ENCODE measurements at regions not wholly inside any gene's neighbourhood (a gene's known extent, or its start where the extent isn't known, plus 50 kb on each side); places are given as distances from the start of the nearest gene placed in this dataset.

DNA sequence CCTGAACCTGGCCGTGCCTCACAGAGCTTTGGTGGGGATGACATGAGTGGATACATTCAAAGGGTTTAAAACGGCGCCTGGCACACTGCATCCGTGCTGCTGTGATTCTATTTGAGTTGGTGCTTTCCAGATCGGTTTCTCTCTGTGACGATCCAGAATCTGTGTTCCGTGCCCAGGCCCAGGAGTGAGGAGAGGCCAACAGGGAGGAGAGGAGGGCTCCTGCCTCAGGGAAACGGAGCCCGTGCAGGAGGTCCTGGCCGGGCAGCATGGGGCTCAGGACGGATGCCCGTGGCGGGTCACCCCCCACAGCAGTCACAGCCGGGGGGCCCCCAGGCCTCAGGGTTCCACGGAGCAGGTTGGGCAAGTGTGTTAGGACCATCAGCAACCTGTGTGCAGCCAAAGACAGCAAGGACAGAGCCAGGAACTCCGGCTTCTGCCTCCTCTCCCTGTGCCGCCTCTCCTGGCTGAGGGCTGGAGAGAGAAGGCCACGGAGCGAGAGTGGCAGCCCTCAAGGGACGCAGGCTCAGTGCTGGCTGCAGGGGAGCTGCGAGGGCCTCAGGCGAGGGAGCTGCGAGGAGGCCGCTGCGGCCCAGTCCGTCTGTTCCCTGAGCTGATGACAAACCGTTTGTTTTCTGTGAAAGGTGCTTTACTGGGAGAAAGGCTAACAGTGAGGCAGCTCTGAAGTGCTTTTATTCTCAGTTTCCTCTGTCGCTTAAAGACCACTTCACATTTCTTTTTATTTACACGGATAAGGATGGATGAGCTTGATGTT is 99.3 kb downstream of the METRNL start:
- DNase-seq (ENCODE audit: low read depth), result no peak

DNA sequence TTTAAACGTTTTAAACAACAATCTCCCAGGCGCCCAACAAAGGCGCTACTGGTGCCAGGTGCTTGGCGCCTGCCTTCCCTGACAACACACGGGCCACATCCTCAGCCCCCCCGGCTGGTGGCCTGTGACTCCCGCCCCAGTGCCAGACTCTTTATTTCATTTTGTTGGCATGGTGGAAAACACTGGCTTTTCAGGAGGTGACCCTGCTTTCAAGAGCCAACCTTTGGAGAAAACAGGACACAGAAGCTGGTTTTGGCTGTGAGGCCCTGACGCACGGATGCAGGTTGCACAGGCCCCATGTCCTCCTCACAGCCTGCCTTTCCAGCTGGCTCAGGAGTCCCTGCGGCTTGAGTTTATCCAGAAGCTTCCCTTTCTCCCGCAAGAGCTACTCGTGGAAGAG is 100.0 kb downstream of the METRNL start:
- DNase-seq (ENCODE audit: low read depth), result no peak

DNA sequence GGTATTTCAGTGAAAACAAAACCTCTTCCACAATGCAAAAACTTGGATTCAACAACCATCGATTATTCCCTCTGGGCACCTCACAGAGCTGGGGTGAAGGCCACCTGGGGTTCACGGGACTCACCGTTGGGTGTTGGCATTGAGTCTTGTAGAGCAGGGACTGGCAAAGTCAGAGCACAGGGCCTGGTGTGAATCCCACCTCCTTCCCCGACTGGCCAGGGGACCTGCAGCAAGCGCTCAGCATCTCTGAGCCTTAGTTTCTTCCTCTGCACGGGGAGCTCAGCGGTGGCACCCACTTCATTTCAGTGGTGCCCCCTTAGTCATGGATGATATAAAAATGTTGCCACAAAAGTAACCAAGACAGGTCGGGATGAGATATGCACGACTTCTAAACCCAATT is 100.4 kb downstream of the METRNL start:
- no peak for DNase-seq (ENCODE audit: low read depth)

DNA sequence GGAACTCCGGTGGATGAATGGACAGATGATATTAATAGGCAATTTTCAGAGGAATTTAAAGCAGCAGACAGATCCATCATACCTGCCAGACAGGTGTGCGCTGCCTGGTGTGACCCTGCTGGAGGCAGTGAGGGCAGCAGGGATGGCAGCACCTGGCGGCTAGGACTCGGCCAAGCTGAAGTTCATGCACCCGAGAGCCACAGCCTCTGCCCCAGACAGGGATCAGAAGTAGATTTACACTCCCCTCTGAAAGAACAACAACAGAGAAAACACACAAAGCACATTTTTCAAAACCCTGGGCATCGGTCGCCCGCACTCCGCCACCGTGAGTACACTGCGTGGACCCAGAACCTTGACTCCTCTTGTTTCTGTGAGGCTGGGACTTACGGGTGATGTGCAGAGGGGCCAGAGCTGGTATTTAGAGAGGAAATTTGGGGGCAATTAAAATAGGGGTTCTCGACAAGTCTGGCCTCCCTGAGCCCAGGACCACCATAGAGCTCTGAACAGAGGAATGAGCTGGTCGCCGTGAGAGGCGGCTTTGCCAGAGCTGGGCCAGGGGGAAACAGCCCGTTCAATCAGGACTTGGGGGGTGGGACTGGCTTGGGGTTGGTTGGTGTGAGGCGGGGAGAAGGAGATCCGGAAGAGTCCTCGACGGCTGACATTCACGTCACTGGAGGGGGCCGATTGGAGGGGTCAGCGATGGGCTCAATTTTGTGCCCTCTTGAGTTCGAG is 101.0 kb downstream of the METRNL start:
- no peak for DNase-seq (ENCODE audit: low read depth)

DNA sequence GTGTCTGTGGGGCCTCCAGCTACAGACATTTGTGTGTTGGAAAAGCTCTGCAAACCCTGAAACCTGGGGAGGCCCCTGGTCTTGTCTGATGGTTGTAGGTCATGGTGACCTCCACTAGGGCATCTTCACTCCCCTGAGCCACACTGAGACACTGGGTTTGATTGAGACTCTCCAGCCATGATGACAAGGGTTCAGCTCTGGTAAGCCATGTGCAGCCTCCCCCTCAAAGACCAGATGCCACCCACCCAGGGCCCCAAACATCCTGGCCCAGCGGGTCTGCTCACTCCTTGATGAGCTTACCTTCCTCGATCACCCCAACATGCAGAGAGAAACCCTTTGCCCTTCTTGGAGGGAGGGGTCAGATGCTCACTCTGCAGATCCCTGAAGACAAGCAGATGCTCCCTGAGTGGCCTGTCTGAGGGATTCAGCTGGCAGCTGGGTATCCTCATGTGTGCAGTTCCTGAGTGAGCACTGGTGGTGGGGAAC is 101.6 kb downstream of the METRNL start:
- DNase-seq (ENCODE audit: low read depth), result no peak

DNA sequence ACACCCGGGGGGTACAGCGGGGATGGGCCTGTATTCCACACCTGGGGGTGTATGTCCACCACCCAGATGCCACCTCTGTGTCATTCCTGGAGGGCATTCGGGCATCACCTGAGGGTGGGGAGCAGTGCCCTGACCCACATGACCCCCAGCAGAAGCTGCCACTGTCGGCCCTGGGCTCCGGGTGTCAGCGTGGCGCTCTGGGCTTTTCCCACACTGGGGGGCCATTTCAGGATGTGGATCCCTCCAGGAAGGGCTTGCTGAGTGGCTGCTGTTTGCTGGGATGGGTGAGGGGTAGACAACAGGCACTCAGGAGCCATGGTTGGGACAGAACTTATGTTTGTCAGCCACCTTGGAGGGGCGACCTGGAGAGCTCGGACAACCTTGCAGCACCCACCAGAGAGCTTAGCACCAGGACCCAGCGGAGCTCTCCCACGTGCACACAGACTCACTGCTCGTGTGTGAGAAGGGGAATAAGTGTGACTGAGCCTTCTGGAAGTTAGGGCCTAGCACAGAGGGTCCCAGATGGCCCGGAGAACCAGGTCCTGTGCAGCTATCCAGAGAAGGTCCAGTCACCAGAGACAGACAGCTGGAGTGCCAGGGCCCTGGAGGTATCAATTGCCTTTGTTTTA is 102.7 kb downstream of the METRNL start:
- no peak for DNase-seq (ENCODE audit: low read depth)

DNA sequence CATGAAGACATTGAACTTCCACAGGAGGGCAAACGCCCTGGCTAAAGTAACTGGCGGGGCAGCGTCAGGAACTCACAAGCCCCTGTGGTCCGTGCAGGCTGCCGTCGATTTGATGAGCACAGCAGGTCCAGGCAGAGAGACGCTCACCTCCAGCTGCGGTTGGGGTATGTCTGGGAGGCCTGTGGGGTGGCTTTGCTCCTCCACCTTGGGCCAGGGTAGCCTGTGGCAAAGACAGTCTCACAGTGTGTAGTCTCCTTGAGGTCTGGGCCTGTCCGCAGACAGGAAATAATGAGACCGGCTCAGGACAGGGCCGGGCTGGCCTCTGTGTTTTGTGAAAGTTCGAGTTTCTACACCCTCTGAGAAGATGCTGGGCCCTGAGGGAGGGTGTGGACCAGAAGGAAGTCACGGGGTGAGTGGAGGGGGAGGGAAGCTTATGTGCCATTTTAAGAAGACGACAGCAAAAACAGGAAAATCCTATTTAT is 103.3 kb downstream of the METRNL start:
- no peak for DNase-seq (ENCODE audit: low read depth)

DNA sequence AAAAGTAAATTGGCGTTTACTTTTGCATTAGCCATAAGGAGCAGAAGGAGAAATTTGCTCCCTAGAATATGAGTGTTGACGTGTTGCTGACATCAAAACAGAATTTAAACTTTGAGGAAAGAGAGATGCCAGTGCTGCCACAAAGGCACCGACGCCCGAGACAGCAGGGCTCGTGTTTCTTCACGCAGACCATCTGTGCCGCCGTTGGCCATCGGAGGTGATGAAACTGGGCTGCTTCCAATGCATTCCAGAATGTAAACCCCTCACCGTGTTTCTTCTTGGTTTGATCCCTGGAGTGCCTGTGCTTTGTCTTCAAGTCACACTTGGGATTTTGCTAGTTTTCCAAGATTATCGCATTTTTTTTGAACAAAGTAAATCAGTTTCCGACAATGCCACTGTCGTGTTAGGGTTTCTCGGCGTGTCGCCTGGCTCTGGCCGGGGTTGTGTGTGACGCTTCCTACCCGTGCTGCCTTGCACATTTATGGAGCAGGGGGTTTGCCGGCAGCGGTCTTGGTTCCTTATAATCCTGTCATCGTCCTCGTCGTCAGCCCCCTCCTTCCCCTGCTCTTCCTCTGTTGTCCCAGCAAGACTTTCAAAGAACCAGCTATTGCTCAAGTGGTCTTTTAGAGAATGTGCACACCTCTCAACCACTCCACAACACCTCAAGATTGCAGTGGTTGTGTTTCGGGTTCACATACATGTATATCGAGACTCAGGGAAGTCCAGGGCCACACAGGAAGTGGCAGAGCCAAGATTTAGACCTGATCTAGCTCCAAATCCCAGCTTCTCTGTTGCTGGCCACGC is 103.9 kb downstream of the METRNL start:
- DNase-seq (ENCODE audit: low read depth), result no peak

DNA sequence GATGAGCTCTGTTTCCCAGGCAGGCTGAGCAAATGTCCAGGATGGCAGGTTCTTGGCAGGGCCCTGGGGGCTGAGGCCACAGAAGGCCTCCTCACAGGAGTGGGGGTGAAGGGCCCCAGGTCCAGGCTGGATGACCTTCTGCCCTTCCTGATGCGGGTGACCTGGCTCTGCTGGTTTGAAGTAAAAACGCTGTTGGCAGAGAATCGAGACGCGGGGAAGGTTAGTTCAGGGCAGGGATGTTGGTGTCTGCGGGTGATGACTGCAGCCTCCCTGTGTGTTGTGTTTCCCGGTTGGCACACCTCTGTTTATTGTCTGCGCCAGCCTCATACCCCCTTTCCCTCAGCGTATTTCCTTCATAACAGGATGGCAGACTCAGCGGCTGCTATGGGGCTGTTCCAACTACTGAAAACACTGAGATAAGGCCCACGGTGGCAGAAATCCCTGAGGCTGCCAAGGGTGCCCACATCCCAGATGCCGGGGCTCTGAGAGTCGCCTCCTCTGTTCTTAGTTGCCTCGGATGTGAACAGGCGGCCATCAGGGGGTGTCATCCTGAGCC is 104.6 kb downstream of the METRNL start:
- no peak for DNase-seq (ENCODE audit: low read depth)

DNA sequence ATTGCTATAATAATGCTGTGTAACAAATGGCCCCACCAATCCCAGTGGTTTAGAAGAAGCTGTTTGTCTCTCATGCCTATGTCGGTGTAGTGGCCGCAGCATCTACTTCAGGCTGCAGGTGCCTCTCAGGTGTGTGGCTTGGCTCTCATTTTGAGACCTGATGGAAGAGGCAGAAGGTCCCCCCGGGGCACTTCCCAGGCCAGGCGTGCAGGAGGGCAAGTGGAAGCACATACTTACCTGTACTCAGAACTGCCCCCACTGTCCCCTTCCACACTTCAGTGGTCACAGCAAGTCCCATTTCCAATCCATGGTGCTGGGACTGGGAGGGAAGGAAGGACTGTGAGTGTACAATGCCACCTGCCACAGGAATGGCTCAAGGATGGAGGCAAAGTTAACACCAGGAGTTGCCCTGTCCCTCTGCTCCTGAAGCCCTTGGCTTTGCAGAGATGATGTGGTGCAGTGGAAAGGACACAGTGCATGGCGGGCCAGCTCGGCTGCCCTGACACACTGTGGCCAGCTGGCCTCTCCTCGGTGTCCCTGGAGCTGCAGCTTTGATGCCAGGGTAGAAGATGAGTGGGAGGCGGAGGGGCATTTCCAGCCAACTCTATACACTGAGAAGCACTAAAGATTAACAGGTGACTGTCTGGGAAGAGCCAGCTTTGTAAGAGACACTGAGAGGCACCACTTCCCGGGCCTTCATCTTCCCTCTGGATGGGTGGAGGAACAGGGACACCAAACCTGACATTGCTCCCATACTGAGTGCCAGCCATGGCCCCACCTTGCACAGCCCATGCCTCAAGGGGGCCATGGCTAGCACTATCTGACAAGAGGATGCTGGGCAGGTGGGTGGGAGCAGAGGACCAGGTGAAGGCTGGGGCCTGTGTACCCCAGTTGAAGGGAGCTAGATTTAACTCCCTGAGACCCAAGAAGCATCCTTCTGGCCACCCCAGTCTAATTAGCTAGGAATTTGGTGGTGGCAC is 105.9 kb downstream of the METRNL start:
- DNase-seq (ENCODE audit: low read depth), result no peak

DNA sequence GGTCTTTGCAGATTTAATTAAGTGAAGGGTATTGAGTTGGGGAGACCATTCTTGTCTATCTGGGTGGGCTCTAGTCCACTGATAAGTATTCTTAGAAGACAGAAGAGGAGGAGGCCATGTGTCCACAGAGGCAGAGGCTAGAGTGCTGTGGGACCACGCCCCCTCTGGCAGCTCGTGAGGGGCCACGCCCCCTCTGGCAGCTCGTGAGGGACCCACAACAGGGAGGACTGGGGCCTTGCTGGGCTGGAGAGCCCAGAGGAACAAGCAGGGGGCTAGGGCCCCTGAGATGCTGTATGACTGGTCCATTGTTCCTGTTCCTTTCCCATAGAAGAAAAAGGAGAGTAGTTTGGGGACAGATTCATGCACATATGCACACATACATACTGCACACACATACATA is 106.8 kb downstream of the METRNL start:
- no peak for DNase-seq (ENCODE audit: low read depth)

DNA sequence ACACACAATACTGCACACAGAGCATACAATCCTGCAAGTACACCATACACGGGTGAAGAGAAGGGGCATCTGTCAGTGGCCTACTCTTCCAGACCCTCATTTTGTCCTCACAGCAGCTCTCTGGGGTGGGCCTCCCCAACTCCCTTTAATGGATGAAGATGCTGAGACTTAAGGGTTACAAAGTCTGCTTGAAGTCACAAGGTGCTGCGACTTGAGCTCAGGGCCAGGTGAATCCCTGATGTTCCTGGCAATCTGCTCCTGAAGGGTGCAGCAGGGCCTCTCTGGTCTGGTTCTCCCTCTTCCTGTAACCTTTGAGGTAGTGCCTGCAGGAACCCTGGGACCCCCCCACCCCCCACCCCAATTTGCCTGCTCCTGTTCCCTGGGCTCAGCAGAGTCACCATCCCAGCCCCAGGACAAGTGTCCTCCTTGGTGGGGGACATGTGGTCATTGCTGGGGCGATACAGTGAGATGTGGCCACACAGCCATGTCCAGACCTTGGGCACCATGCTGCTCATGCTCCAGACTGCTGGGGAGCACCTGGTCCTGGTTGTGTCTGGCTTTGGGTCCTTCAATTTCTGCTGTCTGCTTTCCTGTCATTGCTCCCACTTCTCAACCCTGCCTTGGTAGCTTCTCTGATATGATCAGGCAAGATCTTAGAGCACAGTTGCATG is 107.5 kb downstream of the METRNL start:
- no peak for DNase-seq (ENCODE audit: low read depth)

DNA sequence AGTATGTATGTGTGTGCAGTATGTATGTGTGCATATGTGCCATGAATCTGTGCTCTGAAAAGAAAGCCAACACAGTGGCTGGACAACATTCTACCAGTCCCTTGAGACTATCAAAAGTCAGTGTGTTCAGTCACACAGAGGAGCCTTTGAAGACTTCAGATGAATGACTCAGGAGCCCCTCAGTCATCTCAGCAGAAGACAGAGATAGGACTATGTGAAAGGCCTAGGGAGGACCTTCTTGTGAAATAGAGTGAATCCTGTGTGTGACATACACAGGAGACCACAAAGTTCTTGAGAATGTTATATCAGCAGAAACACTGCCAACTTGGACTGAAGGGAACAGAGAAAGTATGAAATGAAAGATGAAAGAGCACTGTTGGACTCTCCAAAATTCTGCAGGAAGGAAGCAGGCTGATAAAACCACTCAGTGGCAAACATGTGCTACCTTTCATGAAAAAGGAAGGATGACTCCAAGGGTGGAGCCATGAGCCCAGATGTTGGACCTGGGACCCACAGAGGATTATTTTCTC is 108.4 kb downstream of the METRNL start:
- no peak for DNase-seq (ENCODE audit: low read depth)

DNA sequence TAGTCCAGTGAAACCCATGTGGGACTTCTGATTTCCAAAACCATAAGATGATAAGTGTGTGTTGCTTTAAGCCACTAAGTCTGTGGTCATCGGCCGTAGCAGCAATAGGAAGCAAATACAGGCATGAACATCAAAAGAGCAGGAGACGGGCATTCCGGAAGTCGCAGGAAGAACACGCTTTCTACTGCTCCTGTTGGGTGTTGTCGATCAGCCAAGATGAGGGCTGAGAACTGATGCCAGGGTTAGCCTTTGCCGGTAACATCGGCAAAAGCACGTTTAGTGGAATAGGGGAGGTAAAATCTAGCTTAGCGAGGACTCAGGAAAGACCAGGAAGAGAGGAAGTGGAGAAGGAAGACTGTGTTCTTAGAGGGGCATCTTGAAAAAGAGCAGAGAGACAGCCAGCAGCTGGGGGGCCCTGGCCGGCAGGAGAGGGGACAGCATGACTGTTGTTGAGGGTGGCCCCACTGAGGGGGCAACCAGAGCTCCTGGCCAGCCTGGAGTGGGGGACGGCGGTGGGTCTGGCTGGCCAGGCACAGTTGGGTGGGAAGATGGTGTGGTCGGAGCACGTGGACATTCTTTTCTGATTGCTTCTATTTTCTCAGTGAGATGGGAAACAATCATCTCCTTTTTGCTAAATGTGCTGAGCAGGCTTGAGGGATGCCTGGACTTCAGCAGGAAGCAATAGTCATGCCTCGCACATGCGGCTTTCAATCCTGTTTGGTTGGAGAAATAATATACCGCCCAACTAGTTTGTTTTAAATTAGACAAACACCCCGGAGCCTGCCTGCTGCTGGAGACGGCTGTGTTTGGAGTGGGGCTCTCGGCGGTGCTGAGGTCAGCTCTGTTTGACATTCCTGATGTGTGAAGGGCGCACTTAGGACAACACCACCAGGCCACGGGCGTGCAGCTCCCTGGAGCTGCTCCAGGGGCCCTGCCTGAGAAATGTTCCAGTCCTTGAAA is 109.9 kb downstream of the METRNL start:
- no peak for DNase-seq (ENCODE audit: low read depth)

DNA sequence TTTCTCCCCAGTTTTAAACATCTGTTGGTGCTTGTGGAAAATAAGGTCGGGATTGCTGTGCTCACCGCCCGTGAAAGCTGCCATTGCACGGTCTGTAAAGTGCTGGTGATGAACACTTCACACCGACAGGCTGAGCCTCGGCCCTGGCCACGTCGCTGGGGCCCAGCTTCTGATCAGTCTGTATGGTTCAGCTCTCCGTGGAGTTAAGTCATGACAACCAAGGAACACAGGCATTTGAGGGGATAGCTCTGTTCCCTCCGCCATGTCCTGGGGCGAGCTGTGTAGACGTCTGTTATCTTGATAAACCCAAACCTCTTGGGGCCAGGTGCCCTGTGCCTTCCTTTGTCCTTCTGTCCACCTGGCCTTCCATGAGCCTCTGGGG is 110.6 kb downstream of the METRNL start:
- DNase-seq (ENCODE audit: low read depth), result no peak

DNA sequence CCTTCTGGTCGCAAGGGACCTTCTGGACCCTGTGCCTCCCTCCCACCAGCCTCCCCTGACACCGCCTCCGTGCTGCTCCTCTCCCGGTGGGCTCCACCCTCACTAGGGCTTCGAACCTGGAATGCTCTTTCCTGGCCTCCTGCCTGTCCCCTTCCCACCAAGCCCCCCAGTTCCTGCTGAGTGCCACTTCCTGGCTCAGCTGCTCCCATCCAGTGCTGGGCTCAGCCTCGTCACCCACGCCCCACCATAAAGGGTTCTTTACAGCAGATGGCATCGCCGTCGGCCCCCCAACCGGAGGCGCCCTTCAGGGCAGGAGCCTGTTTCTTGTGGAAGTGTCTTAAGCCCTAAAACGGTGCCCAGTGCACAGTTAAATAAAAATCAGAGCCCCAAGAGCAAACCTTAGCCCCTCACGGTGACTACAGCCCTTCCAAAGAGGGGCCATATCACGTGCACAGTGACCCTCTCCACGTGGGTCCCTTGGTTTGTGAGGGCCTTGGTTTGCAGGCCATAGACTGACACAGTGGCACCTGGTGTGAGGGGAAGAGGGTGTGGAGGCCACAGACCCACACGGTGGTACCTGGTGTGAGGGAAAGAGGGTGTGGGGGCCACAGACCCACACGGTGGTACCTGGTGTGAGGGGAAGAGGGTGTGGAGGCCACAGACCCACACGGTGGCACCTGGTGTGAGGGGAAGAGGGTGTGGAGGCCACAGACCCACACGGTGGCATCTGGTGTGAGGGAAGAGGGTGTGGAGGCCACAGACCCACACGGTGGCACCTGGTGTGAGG is 111.4 kb downstream of the METRNL start:
- no peak for DNase-seq (ENCODE audit: low read depth)

DNA sequence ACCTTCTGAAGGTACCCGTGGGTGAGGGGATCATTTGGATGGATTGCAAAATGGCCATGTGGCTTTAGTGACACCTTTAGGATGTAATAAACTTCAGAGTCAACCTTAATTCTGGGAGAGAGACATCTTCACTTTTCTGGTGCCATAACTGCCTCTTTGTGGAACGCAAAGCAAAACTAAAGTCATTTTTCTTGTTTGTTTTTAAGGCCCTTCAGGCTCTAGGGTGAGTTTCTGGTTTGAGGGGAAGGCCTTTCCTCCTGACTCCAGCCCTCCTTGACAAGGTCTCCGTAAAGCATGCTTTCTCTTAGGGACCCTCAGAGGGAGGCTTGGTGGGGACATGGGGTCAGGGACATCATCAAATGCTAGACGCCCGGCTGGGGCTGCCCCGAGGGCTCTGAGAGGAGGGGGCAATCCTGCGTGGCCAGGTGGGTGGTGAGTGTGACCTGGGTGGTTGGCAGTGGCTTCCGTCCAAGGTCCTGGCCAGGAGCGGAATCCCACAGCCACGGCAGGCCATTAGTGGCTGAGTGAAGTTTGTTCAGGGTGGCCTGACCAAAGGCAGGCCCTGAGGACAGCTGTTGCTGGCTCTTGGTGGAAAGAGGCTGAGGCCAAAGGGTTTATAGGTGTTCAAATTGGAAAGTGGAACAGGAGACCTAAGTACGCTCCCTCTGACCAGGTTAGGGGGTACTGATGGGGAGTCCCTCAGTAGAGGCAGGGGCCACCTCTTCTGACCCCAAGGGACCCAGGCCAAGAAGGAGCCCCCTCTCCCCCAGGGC is 112.2 kb downstream of the METRNL start:
- DNase-seq (ENCODE audit: low read depth), result no peak
